ENCODE measurements at regions not wholly inside any gene's neighbourhood (a gene's known extent, or its start where the extent isn't known, plus 50 kb on each side); places are given as distances from the start of the nearest gene placed in this dataset.

- no peak overlapping the region for H3K4me3 ChIP-seq (ENCODE audit: low read length)
- H3K9me3 ChIP-seq (ENCODE audit: insufficient read depth, low read depth, low read length): no peaks in the 10 kb centered on the region
- H3K27ac ChIP-seq (ENCODE audit: low read depth, low read length): no peak overlapping the region
- peaks cover 2% of the 10 kb centered on the region; the same call in 1 of the 2 replicates for H3K4me1 ChIP-seq (ENCODE audit: insufficient read depth, low read length)
- no peak overlapping the region for H3K9ac ChIP-seq (ENCODE audit: low read depth, low read length)
- no peaks in the 10 kb centered on the region for H3K36me3 ChIP-seq (ENCODE audit: insufficient read depth, low read length)
- no peaks in the 10 kb centered on the region for H3K27me3 ChIP-seq (ENCODE audit: insufficient read depth, low read length)
- 91% methylated on average over 8 of the region's 9 CpGs for WGBS
Observed at GRCh38 chr5:174563899-174564298, 160.5 kb upstream of the MSX2 start.

GRCh38 chr5:174567506-174568141 lies 156.8 kb upstream of the MSX2 start:
- no peaks in the 10 kb centered on the region for H3K9me3 ChIP-seq (ENCODE audit: insufficient read depth, low read depth, low read length)
- no peak overlapping the region for H3K4me3 ChIP-seq (ENCODE audit: low read length)
- WGBS: 93% methylated on average over 7 of the region's 7 CpGs
- no peaks in the 10 kb centered on the region for H3K27me3 ChIP-seq (ENCODE audit: insufficient read depth, low read length)
- H3K27ac ChIP-seq (ENCODE audit: low read depth, low read length): no peak overlapping the region
- H3K36me3 ChIP-seq (ENCODE audit: insufficient read depth, low read length): no peaks in the 10 kb centered on the region
- no peak overlapping the region for H3K9ac ChIP-seq (ENCODE audit: low read depth, low read length)
- peaks cover 2% of the 10 kb centered on the region; the same call in 1 of the 2 replicates for H3K4me1 ChIP-seq (ENCODE audit: insufficient read depth, low read length)

- Histone ChIP-seq H3K27ac (ENCODE audit: low read depth, low read length) (no peak overlapping the region), H3K4me3 (ENCODE audit: low read length) (no peak overlapping the region), H3K4me1 (ENCODE audit: insufficient read depth, low read length) (no peaks in the 10 kb centered on the region), H3K36me3 (ENCODE audit: insufficient read depth, low read length) (no peaks in the 10 kb centered on the region), H3K27me3 (ENCODE audit: insufficient read depth, low read length) (no peaks in the 10 kb centered on the region), H3K9me3 (ENCODE audit: insufficient read depth, low read depth, low read length) (no peaks in the 10 kb centered on the region), H3K9ac (ENCODE audit: low read depth, low read length) (no peak overlapping the region)
- 75% methylated on average over 4 of the region's 4 CpGs for WGBS
Observed at GRCh38 chr5:174570662-174571061, 153.7 kb upstream of the MSX2 start.

DNA sequence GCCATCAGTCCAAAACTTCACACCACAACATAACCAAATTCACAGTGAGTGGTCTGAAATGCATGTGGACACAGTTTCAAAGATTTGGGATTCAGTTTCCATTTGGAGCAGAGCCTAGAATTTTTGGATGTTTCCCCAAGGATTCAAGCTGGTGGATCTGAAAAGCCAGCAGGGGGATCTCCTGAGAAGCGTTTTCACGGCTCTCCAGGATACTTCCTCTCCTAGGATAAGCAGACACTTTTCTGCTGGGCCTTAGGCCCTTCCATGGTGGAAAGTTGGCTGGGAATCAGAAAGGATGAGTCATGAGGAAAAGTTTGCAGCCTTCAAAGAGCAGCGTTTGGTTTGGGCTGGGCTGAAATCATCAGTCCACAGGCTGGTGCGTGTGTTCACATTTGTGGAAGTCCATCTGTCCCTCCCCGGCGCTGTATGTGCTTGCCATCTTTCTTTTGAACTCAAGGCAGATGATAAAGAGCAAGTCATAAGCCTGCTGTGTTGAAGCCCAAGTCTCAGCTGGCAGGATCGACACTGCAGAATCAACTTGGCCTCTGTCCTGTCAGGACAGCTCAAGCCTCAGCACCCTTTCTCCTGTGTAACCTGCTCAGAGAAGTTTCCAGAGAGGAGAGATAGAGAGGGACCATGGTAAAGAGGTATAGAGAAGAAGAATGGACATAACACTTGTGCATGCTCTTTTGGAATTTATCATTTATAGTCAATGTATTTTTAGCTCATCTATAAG lies 152.6 kb upstream of the MSX2 start:
- Histone ChIP-seq H3K9me3 (ENCODE audit: insufficient read depth, low read depth, low read length) (no peaks in the 10 kb centered on the region), H3K4me1 (ENCODE audit: insufficient read depth, low read length) (no peaks in the 10 kb centered on the region), H3K36me3 (ENCODE audit: insufficient read depth, low read length) (no peaks in the 10 kb centered on the region), H3K27me3 (ENCODE audit: insufficient read depth, low read length) (no peaks in the 10 kb centered on the region), H3K4me3 (ENCODE audit: low read length) (no peak overlapping the region), H3K27ac (ENCODE audit: low read depth, low read length) (no peak overlapping the region), H3K9ac (ENCODE audit: low read depth, low read length) (no peak overlapping the region)
- 60% methylated on average over 7 of the region's 7 CpGs for WGBS

DNA sequence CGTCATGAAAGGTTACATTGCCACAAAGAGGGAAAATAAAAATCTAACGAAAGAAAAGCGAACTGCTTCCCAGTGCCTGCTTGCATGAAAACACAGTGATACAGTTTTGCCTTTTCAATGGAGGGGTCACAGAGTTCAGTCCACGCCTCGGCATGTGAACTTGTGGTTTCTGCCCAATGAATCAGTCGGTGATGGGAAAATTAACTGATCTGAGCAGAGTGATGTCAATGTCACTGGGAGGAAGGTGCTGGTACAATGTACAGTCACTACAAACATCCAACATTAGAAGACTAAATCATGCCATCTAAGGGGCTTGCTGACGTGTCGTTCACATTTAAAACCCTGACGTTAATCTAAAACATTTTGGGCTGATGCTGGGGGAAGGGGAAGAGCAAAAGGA lies 151.8 kb upstream of the MSX2 start:
- H3K4me1 ChIP-seq (ENCODE audit: insufficient read depth, low read length): no peaks in the 10 kb centered on the region
- H3K9ac ChIP-seq (ENCODE audit: low read depth, low read length): no peak overlapping the region
- H3K9me3 ChIP-seq (ENCODE audit: insufficient read depth, low read depth, low read length): no peaks in the 10 kb centered on the region
- no peaks in the 10 kb centered on the region for H3K36me3 ChIP-seq (ENCODE audit: insufficient read depth, low read length)
- H3K4me3 ChIP-seq (ENCODE audit: low read length): no peak overlapping the region
- no peak overlapping the region for H3K27ac ChIP-seq (ENCODE audit: low read depth, low read length)
- 97% methylated on average over 9 of the region's 9 CpGs for WGBS
- H3K27me3 ChIP-seq (ENCODE audit: insufficient read depth, low read length): no peaks in the 10 kb centered on the region

GRCh38 chr5:174573221-174573994 lies 151.0 kb upstream of the MSX2 start:
- Histone ChIP-seq H3K36me3 (ENCODE audit: insufficient read depth, low read length) (no peaks in the 10 kb centered on the region), H3K27ac (ENCODE audit: low read depth, low read length) (no peak overlapping the region), H3K4me3 (ENCODE audit: low read length) (no peak overlapping the region), H3K9me3 (ENCODE audit: insufficient read depth, low read depth, low read length) (no peaks in the 10 kb centered on the region), H3K9ac (ENCODE audit: low read depth, low read length) (no peak overlapping the region), H3K4me1 (ENCODE audit: insufficient read depth, low read length) (no peaks in the 10 kb centered on the region), H3K27me3 (ENCODE audit: insufficient read depth, low read length) (no peaks in the 10 kb centered on the region)
- WGBS: 80% methylated on average over 14 of the region's 14 CpGs

DNA sequence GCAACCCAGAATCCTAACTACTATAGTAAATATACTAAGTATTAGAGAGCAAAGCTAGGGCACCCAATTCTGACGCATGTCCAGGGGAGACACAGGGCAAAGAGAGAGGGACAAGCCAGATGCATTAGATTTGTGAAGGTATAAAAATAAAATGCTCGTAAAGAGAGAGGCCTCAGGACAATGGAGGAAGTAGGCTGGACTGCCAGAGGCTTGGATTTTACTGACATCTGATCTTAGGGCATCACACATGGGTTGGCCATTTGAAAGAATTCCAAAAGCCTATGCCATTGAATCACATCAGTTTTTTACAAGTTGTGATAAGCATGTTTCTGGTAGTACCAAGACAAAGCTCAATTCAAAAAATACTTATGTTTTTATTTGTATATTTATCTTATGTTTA lies 149.3 kb upstream of the MSX2 start:
- no peaks in the 10 kb centered on the region for H3K27me3 ChIP-seq (ENCODE audit: insufficient read depth, low read length)
- H3K9me3 ChIP-seq (ENCODE audit: insufficient read depth, low read depth, low read length): no peaks in the 10 kb centered on the region
- no peak overlapping the region for H3K9ac ChIP-seq (ENCODE audit: low read depth, low read length)
- WGBS: 86% methylated on average over 2 of the region's 2 CpGs
- no peak overlapping the region for H3K4me3 ChIP-seq (ENCODE audit: low read length)
- H3K27ac ChIP-seq (ENCODE audit: low read depth, low read length): no peak overlapping the region
- no peaks in the 10 kb centered on the region for H3K36me3 ChIP-seq (ENCODE audit: insufficient read depth, low read length)
- no peaks in the 10 kb centered on the region; the same call in 1 of the 2 replicates for H3K4me1 ChIP-seq (ENCODE audit: insufficient read depth, low read length)

GRCh38 chr5:174576042-174576441 lies 148.3 kb upstream of the MSX2 start:
- no peaks in the 10 kb centered on the region for H3K9me3 ChIP-seq (ENCODE audit: insufficient read depth, low read depth, low read length)
- WGBS: 95% methylated on average over 6 of the region's 6 CpGs

GRCh38 chr5:174581479-174581878 lies 142.9 kb upstream of the MSX2 start:
- Histone ChIP-seq H3K27me3 (ENCODE audit: insufficient read depth, low read length) (no peaks in the 10 kb centered on the region), H3K9ac (ENCODE audit: low read depth, low read length) (no peak overlapping the region), H3K36me3 (ENCODE audit: insufficient read depth, low read length) (no peaks in the 10 kb centered on the region), H3K4me3 (ENCODE audit: low read length) (no peak overlapping the region), H3K27ac (ENCODE audit: low read depth, low read length) (no peak overlapping the region), H3K4me1 (ENCODE audit: insufficient read depth, low read length) (no peaks in the 10 kb centered on the region; the same call in 1 of the 2 replicates), H3K9me3 (ENCODE audit: insufficient read depth, low read depth, low read length) (0 out of 2 replicates have a peak, but pooled peaks cover 8% of the 10 kb centered on the region)
- 13% methylated on average over 5 of the region's 5 CpGs for WGBS

More at GRCh38 chr5:174576042-174576441, 148.3 kb upstream of the MSX2 start:
- H3K4me1 ChIP-seq (ENCODE audit: insufficient read depth, low read length): no peaks in the 10 kb centered on the region; the same call in 1 of the 2 replicates
- no peak overlapping the region for H3K9ac ChIP-seq (ENCODE audit: low read depth, low read length)
- no peaks in the 10 kb centered on the region for H3K27me3 ChIP-seq (ENCODE audit: insufficient read depth, low read length)
- no peak overlapping the region for H3K4me3 ChIP-seq (ENCODE audit: low read length)
- no peaks in the 10 kb centered on the region for H3K36me3 ChIP-seq (ENCODE audit: insufficient read depth, low read length)
- H3K27ac ChIP-seq (ENCODE audit: low read depth, low read length): no peak overlapping the region

DNA sequence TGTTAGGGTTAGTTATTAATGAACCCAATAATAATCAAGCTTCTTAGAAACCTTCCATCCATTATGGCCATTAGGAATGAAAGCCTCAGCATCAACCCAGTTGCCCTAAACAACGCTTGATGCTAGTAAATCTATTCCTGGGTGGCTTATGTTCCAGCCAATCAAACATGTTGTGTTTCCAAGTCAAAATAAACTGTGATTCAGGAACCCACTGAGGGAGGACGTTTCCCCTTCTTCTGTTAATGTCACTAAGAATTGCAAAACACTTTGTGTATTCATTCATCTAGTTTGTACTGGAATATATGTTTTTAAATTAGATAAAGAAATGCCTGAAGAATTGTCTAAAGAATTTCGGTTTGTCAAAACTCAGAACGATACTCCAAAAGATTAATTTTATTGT lies 142.5 kb upstream of the MSX2 start:
- Histone ChIP-seq H3K36me3 (ENCODE audit: insufficient read depth, low read length) (no peaks in the 10 kb centered on the region), H3K27ac (ENCODE audit: low read depth, low read length) (no peak overlapping the region), H3K9ac (ENCODE audit: low read depth, low read length) (no peak overlapping the region), H3K27me3 (ENCODE audit: insufficient read depth, low read length) (no peaks in the 10 kb centered on the region), H3K9me3 (ENCODE audit: insufficient read depth, low read depth, low read length) (0 out of 2 replicates have a peak, but pooled peaks cover 8% of the 10 kb centered on the region), H3K4me1 (ENCODE audit: insufficient read depth, low read length) (no peaks in the 10 kb centered on the region; the same call in 1 of the 2 replicates), H3K4me3 (ENCODE audit: low read length) (no peak overlapping the region)
- 78% methylated on average over 2 of the region's 4 CpGs for WGBS

GRCh38 chr5:174583071-174583470 lies 141.3 kb upstream of the MSX2 start:
- Histone ChIP-seq H3K27me3 (ENCODE audit: insufficient read depth, low read length) (no peaks in the 10 kb centered on the region), H3K36me3 (ENCODE audit: insufficient read depth, low read length) (no peaks in the 10 kb centered on the region), H3K4me3 (ENCODE audit: low read length) (no peak overlapping the region), H3K27ac (ENCODE audit: low read depth, low read length) (no peak overlapping the region), H3K9me3 (ENCODE audit: insufficient read depth, low read depth, low read length) (0 out of 2 replicates have a peak, but pooled peaks cover 8% of the 10 kb centered on the region), H3K4me1 (ENCODE audit: insufficient read depth, low read length) (no peaks in the 10 kb centered on the region; the same call in 1 of the 2 replicates), H3K9ac (ENCODE audit: low read depth, low read length) (no peak overlapping the region)
- WGBS: 95% methylated on average over 4 of the region's 4 CpGs

Data from HUES64 (cell line).